HepG2 (cell line): ENCODE measurements at regions not wholly inside any gene's neighbourhood (a gene's known extent, or its start where the extent isn't known, plus 50 kb on each side); places are given as distances from the start of the nearest gene placed in this dataset.

Experiments
- ATAC-seq: fragments of 200-7000 bp; cut with Tn5 transposase; 3 replicates; pipeline ENCODE4 v1.9.1; 2020; ENCODE audit warnings: mild to moderate bottlenecking, moderate library complexity
- BruUV-seq: library from RNA; stranded (reverse); fragments of 400-500 nt; replicated peaks from 2 replicates; lab custom pipeline; 2021; lab: Mats Ljungman, UMichigan
- CTCF ChIA-PET: fragments of 300-600 bp; formaldehyde crosslinking; extraction: SDS; loops from one replicate; lab custom pipeline; 2021; ENCODE audit warnings: low total read pairs, inconsistent platforms, low intra/inter-chr PET ratio; lab: Yijun Ruan, JAX
- POLR2A ChIA-PET: fragments of 350-600 bp; sonication (Branson Sonifier 250); formaldehyde crosslinking; loops from one replicate; lab custom pipeline; 2020; ENCODE audit warnings: antibody characterized with exemption, inconsistent platforms; lab: Yijun Ruan, JAX
- DNase-seq: peaks from one replicate; pipeline ENCODE4 v3.0.0-alpha.2; 2015; ENCODE audit warnings: low spot score
- FAIRE-seq: peaks from 3 replicates; lab custom pipeline; 2011; peaks lifted over from hg19 to GRCh38; lab: Jason Lieb, UNC
- H2AFZ ChIP-seq: one replicate; pipeline ENCODE4 v1.6.1; 2011; ENCODE audit warnings: low read length, inconsistent platforms
- H3K27ac ChIP-seq: fragments of 300-600 bp; 3 replicates; pipeline ENCODE4 v1.8.0; 2011; ENCODE audit warnings: mixed run types, mild to moderate bottlenecking, mixed read lengths, low read length, inconsistent platforms; ENCODE audit not compliant: insufficient read depth; ENCODE audit errors: extremely low read length
- H3K27me3 ChIP-seq, 2 experiments: fragments of 200-600 bp in 1 of 2; 2 replicates in 1 of 2; 3 replicates in 1 of 2; pipeline versions ENCODE4 v1.6.0 to v1.8.0; 2011; ENCODE audit warnings: low read length in 2 of 2, mild to moderate bottlenecking in 2 of 2, moderate library complexity in 2 of 2, inconsistent platforms in 1 of 2; ENCODE audit not compliant: insufficient read depth in 2 of 2, control insufficient read depth in 1 of 2
- H3K36me3 ChIP-seq, 2 experiments: fragments of 200-600 bp in 1 of 2; replicated peaks in 1 of 2; 2 replicates in 1 of 2; 3 replicates in 1 of 2; pipeline versions ENCODE4 v1.5.1 to v1.8.0; 2011; ENCODE audit warnings: low read length in 2 of 2, inconsistent platforms in 1 of 2; ENCODE audit not compliant: insufficient read depth in 2 of 2, control insufficient read depth in 1 of 2
- H3K4me1 ChIP-seq: 2 replicates; pipeline ENCODE4 v1.5.1; 2012; ENCODE audit warnings: low read length, inconsistent platforms; ENCODE audit not compliant: insufficient read depth
- H3K4me2 ChIP-seq: 2 replicates; pipeline ENCODE4 v1.6.0; 2011; ENCODE audit warnings: low read depth, low read length, inconsistent platforms
- H3K4me3 ChIP-seq, 3 experiments: fragments of 200-600 bp in 1 of 3; sonication (generic), shearing (Covaris generic) in 1 of 3; replicated peaks in 1 of 3; 2 replicates each; pipeline ENCODE4 v1.5.1; 2011 to 2016; ENCODE audit warnings: low read length in 3 of 3, inconsistent platforms in 2 of 3, low read depth in 2 of 3, mild to moderate bottlenecking in 2 of 3, control low read depth in 1 of 3, mixed read lengths in 1 of 3; ENCODE audit not compliant: insufficient read depth in 1 of 3
- H3K79me2 ChIP-seq: one replicate; pipeline ENCODE4 v1.6.1; 2011; ENCODE audit warnings: low read length, inconsistent platforms; ENCODE audit not compliant: insufficient read depth
- H3K9ac ChIP-seq: 2 replicates; pipeline ENCODE4 v1.6.0; 2011; ENCODE audit warnings: mild to moderate bottlenecking, low read depth, low read length, inconsistent platforms; ENCODE audit not compliant: insufficient read depth
- H3K9me3 ChIP-seq: 2 replicates; pipeline ENCODE4 v1.5.1; 2012; ENCODE audit warnings: mild to moderate bottlenecking, low read length
- H4K20me1 ChIP-seq: 2 replicates; pipeline ENCODE4 v1.6.0; 2011; ENCODE audit warnings: inconsistent platforms, mild to moderate bottlenecking, low read length, moderate library complexity; ENCODE audit not compliant: insufficient read depth
- ARNT ChIP-seq: fragments of 450-650 bp; IDR thresholded peaks from 2 replicates; pipeline ENCODE4 v1.6.1; 2017
- CCDC6 ChIP-seq: sonication (generic); formaldehyde crosslinking; IDR thresholded peaks from 2 replicates; pipeline ENCODE4 v1.8.1; 2022; ENCODE audit warnings: mild to moderate bottlenecking, missing genetic modification reagents, moderate library complexity
- CENPX ChIP-seq: sonication (generic); formaldehyde crosslinking; IDR thresholded peaks from 2 replicates; pipeline ENCODE4 v1.9.0; 2021; ENCODE audit warnings: mild to moderate bottlenecking, missing genetic modification reagents, moderate library complexity
- CHD4 ChIP-seq: fragments of 200-600 bp; sonication (generic); IDR thresholded peaks from 2 replicates; pipeline ENCODE4 v1.7.0; 2017; ENCODE audit warnings: mild to moderate bottlenecking, low read length, borderline replicate concordance
- HDAC6 ChIP-seq: fragments of 200-600 bp; sonication (generic); IDR thresholded peaks from 2 replicates; pipeline ENCODE4 v1.7.0; 2017; ENCODE audit warnings: mild to moderate bottlenecking, antibody characterized with exemption, low read length, low read depth
- HOXD1 ChIP-seq: sonication (generic); formaldehyde crosslinking; IDR thresholded peaks from 2 replicates; pipeline ENCODE4 v1.5.0; 2020; ENCODE audit warnings: missing genetic modification reagents
- KLF6 ChIP-seq: IDR thresholded peaks from 2 replicates; pipeline ENCODE4 v1.8.0; 2016; ENCODE audit warnings: missing biosample characterization, missing genetic modification reagents
- MAFF ChIP-seq: IDR thresholded peaks from 2 replicates; pipeline ENCODE4 v1.6.1; 2011; ENCODE audit warnings: low read depth, low read length, improper control_type of control experiment
- NPAS2 ChIP-seq: sonication (generic); formaldehyde crosslinking; IDR thresholded peaks from 2 replicates; pipeline ENCODE4 v1.8.0; 2022; ENCODE audit warnings: mild to moderate bottlenecking, missing genetic modification reagents, borderline replicate concordance
- SALL1 ChIP-seq: sonication (generic); formaldehyde crosslinking; IDR thresholded peaks from 2 replicates; pipeline ENCODE4 v1.8.0; 2022; ENCODE audit warnings: mild to moderate bottlenecking, missing genetic modification reagents
- SNAPC4 ChIP-seq: sonication (generic); formaldehyde crosslinking; IDR thresholded peaks from 2 replicates; pipeline ENCODE4 v1.4.0; 2020; ENCODE audit warnings: mild to moderate bottlenecking, missing genetic modification reagents
- TMF1 ChIP-seq: sonication (generic); formaldehyde crosslinking; IDR thresholded peaks from 2 replicates; pipeline ENCODE4 v1.8.1; 2022; ENCODE audit warnings: low read depth, missing genetic modification reagents
- ZNF143 ChIP-seq: sonication (generic); formaldehyde crosslinking; IDR thresholded peaks from 2 replicates; pipeline ENCODE4 v1.4.0; 2020; ENCODE audit warnings: missing genetic modification reagents
- ZNF441 ChIP-seq: sonication (generic); formaldehyde crosslinking; IDR thresholded peaks from 2 replicates; pipeline ENCODE4 v1.7.0; 2021; ENCODE audit warnings: missing genetic modification reagents, borderline replicate concordance
- ZNF557 ChIP-seq: sonication (generic); formaldehyde crosslinking; IDR thresholded peaks from 2 replicates; pipeline ENCODE4 v1.4.0; 2020; ENCODE audit warnings: missing genetic modification reagents
- ZNF580 ChIP-seq: IDR thresholded peaks from 2 replicates; pipeline ENCODE4 v1.6.1; 2016; ENCODE audit warnings: low read depth, borderline replicate concordance
- ZNF660 ChIP-seq: sonication (generic); formaldehyde crosslinking; IDR thresholded peaks from 2 replicates; pipeline ENCODE4 v1.5.1; 2020; ENCODE audit warnings: mild to moderate bottlenecking, low read depth, missing genetic modification reagents, borderline replicate concordance
- WGBS: methylation state at CpG from one replicate; pipeline ENCODE4 v1.1.6; 2017; ENCODE audit warnings: low lambda C conversion rate; 5-methylcytosine and 5-hydroxymethylcytosine counted together
- in situ Hi-C: cut with HindIII; loops from 2 replicates; pipeline ENCODE4 v1.10.0; 2017; ENCODE audit warnings: low pct_unique_long_range_greater_than_20kb; ENCODE audit not compliant: extremely low pct_ligation_motif_present
- intact Hi-C: fragments of 100-400 bp; cut with micrococcal nuclease; formaldehyde crosslinking; loops from one replicate; pipeline ENCODE4 v1.10.0; 2022; ENCODE audit not compliant: unreplicated experiment
- TF ChIP-seq, protein P1 (sequence below): sonication (generic); formaldehyde crosslinking; IDR thresholded peaks from 2 replicates; pipeline ENCODE4 v1.5.1; 2020; ENCODE audit warnings: mild to moderate bottlenecking, missing genetic modification reagents, moderate library complexity
- TF ChIP-seq, protein P2 (sequence below): sonication (generic); formaldehyde crosslinking; conservative IDR thresholded peaks from 2 replicates; pipeline ENCODE4 v1.4.0; 2020; ENCODE audit warnings: missing genetic modification reagents

DNA sequence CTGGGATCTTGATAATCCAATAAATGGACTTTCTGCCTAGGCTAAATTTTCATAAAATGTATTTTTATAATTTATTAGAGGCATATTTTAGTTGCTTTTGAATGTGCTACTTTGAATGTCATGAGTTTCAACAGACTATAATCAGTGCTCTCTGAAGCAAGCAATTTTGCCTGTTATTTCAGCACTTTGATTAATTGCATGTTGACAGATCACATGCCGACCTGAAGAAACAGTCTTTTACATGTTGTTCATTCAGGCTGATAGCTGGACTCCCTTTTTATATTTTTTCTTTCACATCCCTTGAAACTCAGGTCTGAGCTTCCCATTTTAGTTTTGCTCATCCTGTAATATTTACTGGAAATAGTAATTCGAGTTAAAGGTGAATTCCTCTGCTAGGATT, 341.0 kb downstream of the NAP1L3 start:
- no peaks in the 10 kb centered on the region for H3K36me3 ChIP-seq
- no peaks in the 10 kb centered on the region for H3K27me3 ChIP-seq
- no peak overlapping the region for H3K4me3 ChIP-seq
- H2AFZ ChIP-seq: no peak overlapping the region
- ChIA-PET CTCF (no interaction called here), POLR2A (no interaction called here)
- no peaks in the 10 kb centered on the region; the same call in 1 of the 2 replicates for H3K9me3 ChIP-seq
- FAIRE-seq (no peak), ATAC-seq (no peak), DNase-seq (no peak)
- WGBS: 0% methylated on average over 2 of the region's 2 CpGs
- in situ Hi-C loops: no loop called here
- TF ChIP-seq MAFF: no peak
- no peak for TF ChIP-seq CCDC6 (CRISPR knock-in tag)
- no peak for TF ChIP-seq TMF1 (CRISPR knock-in tag)
- TF ChIP-seq, protein P1, sequence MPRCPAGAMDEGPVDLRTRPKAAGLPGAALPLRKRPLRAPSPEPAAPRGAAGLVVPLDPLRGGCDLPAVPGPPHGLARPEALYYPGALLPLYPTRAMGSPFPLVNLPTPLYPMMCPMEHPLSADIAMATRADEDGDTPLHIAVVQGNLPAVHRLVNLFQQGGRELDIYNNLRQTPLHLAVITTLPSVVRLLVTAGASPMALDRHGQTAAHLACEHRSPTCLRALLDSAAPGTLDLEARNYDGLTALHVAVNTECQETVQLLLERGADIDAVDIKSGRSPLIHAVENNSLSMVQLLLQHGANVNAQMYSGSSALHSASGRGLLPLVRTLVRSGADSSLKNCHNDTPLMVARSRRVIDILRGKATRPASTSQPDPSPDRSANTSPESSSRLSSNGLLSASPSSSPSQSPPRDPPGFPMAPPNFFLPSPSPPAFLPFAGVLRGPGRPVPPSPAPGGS (CRISPR knock-in tag): no peak
- TF ChIP-seq CHD4: no peak
- no peak for TF ChIP-seq HOXD1 (CRISPR knock-in tag)
- no peak for TF ChIP-seq ZNF660 (CRISPR knock-in tag)
- TF ChIP-seq NPAS2 (CRISPR knock-in tag): no peak
- TF ChIP-seq, protein P2, sequence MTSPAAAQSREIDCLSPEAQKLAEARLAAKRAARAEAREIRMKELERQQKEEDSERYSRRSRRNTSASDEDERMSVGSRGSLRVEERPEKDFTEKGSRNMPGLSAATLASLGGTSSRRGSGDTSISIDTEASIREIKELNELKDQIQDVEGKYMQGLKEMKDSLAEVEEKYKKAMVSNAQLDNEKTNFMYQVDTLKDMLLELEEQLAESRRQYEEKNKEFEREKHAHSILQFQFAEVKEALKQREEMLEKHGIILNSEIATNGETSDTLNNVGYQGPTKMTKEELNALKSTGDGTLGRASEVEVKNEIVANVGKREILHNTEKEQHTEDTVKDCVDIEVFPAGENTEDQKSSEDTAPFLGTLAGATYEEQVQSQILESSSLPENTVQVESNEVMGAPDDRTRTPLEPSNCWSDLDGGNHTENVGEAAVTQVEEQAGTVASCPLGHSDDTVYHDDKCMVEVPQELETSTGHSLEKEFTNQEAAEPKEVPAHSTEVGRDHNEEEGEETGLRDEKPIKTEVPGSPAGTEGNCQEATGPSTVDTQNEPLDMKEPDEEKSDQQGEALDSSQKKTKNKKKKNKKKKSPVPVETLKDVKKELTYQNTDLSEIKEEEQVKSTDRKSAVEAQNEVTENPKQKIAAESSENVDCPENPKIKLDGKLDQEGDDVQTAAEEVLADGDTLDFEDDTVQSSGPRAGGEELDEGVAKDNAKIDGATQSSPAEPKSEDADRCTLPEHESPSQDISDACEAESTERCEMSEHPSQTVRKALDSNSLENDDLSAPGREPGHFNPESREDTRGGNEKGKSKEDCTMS: no peak
- no peak for TF ChIP-seq KLF6 (CRISPR knock-in tag)
- no peak for TF ChIP-seq ZNF557 (CRISPR knock-in tag)
- no peak for TF ChIP-seq SNAPC4
- TF ChIP-seq ZNF441: no peak
- no peak for TF ChIP-seq ZNF143
- no peak for TF ChIP-seq CENPX (CRISPR knock-in tag)
- no peak for TF ChIP-seq ARNT
- TF ChIP-seq ZNF580 (CRISPR knock-in tag): no peak
- no peak for TF ChIP-seq HDAC6
- no peak for TF ChIP-seq SALL1
- no peaks in the 10 kb centered on the region for H3K79me2 ChIP-seq
- no peaks in the 10 kb centered on the region for H4K20me1 ChIP-seq
- H3K9ac ChIP-seq: no peak overlapping the region
- no peak overlapping the region for H3K4me2 ChIP-seq
- no peaks in the 10 kb centered on the region for H3K4me1 ChIP-seq
- intact Hi-C loops: no loop called here
- no TSS peak for BruUV-seq
- H3K27ac ChIP-seq: no peak overlapping the region
